Suprapubic skin (tissue), 4 donors: ENCODE measurements at regions not wholly inside any gene's neighbourhood (a gene's known extent, or its start where the extent isn't known, plus 50 kb on each side); places are given as distances from the start of the nearest gene placed in this dataset.

ENCODE experiments used
- DNase-seq, 2 donors: peaks; one replicate each; pipeline ENCODE4 v3.0.0-alpha.2; 2019; ENCODE audit warnings: low spot score in 2 of 2
- H3K27ac ChIP-seq: fragments of 200-600 bp; sonication (generic); one replicate; pipeline ENCODE4 v1.5.1; 2019
- H3K27me3 ChIP-seq: fragments of 200-600 bp; sonication (generic); one replicate; pipeline ENCODE4 v1.5.1; 2019
- H3K36me3 ChIP-seq: fragments of 200-600 bp; sonication (generic); one replicate; pipeline ENCODE4 v1.5.1; 2019
- H3K4me1 ChIP-seq: fragments of 200-600 bp; sonication (generic); one replicate; pipeline ENCODE4 v1.5.1; 2019
- H3K4me3 ChIP-seq: fragments of 200-600 bp; sonication (generic); one replicate; pipeline ENCODE4 v1.5.1; 2019; ENCODE audit warnings: mild to moderate bottlenecking
- H3K9me3 ChIP-seq: fragments of 200-600 bp; sonication (generic); one replicate; pipeline ENCODE4 v1.5.1; 2019
- EP300 ChIP-seq: sonication (generic); formaldehyde crosslinking; IDR thresholded peaks from one replicate; pipeline ENCODE4 v1.6.1; 2017; ENCODE audit warnings: antibody characterized with exemption
- POLR2A ChIP-seq, 2 donors: fragments of 450-650 bp; IDR thresholded peaks; one replicate each; pipeline ENCODE4 v1.6.1; 2017; ENCODE audit warnings: antibody characterized with exemption in 2 of 2, mild to moderate bottlenecking in 2 of 2, moderate library complexity in 2 of 2
- POLR2AphosphoS5 ChIP-seq, 3 donors: sonication (generic); formaldehyde crosslinking; IDR thresholded peaks; one replicate each; pipeline ENCODE4 v1.6.1; 2017; ENCODE audit warnings: antibody characterized with exemption in 3 of 3
- WGBS: methylation state at CpG from one replicate; pipeline ENCODE4 v1.1.5; 2018; 5-methylcytosine and 5-hydroxymethylcytosine counted together
- TF ChIP-seq, protein P1 (sequence below), 2 donors: fragments of 200-600 bp in 1 of 2; fragments of 450-650 bp in 1 of 2; sonication (generic) in 1 of 2; IDR thresholded peaks; one replicate each; pipeline ENCODE4 v1.5.1; 2016 to 2019; ENCODE audit warnings: antibody characterized with exemption in 2 of 2, mild to moderate bottlenecking in 1 of 2, moderate library complexity in 1 of 2

DNA sequence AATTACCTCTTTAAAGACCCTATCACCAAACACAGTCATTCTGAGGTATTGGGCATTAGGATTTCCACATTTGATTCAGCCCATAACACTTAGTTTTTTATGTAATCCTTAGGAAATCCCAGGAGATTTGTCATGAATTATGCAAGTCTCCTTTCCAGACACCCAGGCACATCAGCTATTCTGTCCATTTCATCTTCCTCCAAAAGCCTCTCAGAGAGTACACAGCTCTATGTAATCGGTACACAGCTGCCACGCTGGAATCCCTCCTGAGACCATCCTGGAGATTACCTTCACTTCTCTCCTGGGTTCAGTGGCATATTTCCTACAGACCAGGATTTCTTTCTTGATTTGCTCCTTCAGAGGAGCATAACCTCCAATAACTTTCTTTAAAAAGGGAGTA lies 2309.8 kb upstream of the WWC1 start:
- no peaks in the 10 kb centered on the region for H3K36me3 ChIP-seq
- H3K4me1 ChIP-seq: no peaks in the 10 kb centered on the region
- H3K4me3 ChIP-seq: no peak overlapping the region
- no peaks in the 10 kb centered on the region for H3K27me3 ChIP-seq
- H3K9me3 ChIP-seq: no peaks in the 10 kb centered on the region
- no peak for DNase-seq
- 85% methylated on average over 2 of the region's 2 CpGs for WGBS
- no peak overlapping the region for H3K27ac ChIP-seq
- TF ChIP-seq, protein P1, sequence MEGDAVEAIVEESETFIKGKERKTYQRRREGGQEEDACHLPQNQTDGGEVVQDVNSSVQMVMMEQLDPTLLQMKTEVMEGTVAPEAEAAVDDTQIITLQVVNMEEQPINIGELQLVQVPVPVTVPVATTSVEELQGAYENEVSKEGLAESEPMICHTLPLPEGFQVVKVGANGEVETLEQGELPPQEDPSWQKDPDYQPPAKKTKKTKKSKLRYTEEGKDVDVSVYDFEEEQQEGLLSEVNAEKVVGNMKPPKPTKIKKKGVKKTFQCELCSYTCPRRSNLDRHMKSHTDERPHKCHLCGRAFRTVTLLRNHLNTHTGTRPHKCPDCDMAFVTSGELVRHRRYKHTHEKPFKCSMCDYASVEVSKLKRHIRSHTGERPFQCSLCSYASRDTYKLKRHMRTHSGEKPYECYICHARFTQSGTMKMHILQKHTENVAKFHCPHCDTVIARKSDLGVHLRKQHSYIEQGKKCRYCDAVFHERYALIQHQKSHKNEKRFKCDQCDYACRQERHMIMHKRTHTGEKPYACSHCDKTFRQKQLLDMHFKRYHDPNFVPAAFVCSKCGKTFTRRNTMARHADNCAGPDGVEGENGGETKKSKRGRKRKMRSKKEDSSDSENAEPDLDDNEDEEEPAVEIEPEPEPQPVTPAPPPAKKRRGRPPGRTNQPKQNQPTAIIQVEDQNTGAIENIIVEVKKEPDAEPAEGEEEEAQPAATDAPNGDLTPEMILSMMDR (IDR thresholded peaks at IDR 0.05): no peak
- TF ChIP-seq POLR2A (IDR thresholded peaks at IDR 0.05) (no peak), EP300 (no peak), POLR2AphosphoS5 (IDR thresholded peaks at IDR 0.05) (no peak)

DNA sequence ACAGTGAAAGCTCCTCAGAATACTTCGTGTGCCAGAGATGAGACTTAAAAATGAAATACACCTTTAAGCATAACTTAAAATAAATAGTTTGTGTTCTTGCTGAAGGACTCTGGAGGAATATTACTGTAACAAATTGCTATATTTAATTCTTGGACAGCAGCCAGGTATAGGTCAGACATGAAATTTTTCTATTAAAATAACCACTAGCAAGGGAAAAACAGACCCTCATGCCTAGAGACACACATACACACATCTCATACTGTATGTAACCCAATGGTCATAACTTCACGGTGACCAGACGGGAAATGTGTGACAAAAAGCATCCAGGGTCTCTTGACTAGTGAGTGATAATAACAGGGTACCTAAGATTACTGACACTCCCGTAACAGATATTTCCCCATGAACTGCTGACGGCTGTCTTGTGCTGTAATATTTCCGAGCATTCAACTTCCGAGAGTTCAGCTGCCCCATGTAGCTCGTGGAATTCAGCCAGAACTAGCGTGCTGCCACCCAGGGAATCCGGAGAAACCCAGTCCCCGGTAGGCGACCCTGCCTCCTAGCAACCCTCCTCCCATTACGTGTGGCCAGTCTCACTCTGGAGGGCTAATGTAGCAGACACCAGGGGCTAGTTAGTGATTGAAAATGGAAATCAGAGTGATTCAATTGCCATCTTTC lies 2295.1 kb upstream of the WWC1 start:
- Histone ChIP-seq H3K27me3 (no peaks in the 10 kb centered on the region), H3K9me3 (no peaks in the 10 kb centered on the region), H3K27ac (no peak overlapping the region), H3K4me3 (no peak overlapping the region), H3K4me1 (no peaks in the 10 kb centered on the region), H3K36me3 (no peaks in the 10 kb centered on the region)
- no peak for DNase-seq
- 53% methylated on average over 13 of the region's 13 CpGs for WGBS
- TF ChIP-seq, protein P1 (IDR thresholded peaks at IDR 0.05): no peak
- TF ChIP-seq POLR2A (IDR thresholded peaks at IDR 0.05): no peak
- no peak for TF ChIP-seq EP300
- no peak for TF ChIP-seq POLR2AphosphoS5 (IDR thresholded peaks at IDR 0.05)

DNA sequence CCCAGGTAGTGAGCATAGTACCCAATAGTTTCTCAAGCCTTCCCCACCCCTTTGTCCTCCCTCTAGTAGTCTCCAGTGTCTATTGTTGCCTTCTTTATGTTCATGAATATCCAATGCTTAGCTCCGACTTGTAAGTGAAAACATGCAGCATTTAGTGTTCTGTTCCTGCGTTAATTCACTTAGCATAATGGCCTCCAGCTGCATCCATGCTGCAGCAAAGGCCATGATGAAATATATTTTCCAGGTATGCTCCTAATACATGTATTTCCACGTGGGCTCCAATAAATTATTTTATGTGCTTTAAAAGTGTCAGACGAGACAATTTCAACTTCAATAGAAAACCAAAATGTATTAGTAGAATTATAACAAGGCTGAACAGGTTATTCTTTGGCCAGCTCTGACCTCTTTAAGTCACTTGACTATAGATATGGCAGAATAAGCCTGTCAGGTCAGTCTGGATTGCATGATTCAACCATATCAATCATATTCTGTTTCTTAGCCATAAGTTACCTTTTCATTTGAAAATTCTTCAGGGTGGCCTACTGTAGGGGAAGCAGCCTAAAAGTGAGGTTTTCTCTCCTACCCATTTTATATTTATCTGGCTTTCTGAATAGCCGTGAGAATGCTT lies 2291.6 kb upstream of the WWC1 start:
- WGBS: 63% methylated on average over 5 of the region's 5 CpGs

DNA sequence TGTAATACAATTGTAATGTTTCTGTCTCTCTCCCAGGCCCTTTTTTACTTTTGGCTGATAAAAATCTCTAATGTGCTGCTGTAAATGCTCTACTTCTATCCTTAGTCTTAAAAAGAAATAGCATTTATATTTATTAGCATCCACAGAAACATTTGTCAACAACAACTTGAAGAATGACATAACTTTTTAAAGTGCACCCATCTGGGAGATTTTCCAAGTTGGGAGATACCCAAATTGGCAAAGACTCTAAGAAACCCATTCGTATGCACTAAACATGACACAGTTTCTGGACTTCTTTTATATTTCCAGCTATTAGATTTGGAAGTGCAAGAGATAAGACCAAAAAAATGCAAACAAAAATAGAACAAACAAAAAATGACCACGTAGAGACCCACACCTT lies 2287.4 kb upstream of the WWC1 start:
- Histone ChIP-seq H3K4me1 (no peaks in the 10 kb centered on the region), H3K4me3 (no peak overlapping the region), H3K27me3 (no peaks in the 10 kb centered on the region), H3K9me3 (no peaks in the 10 kb centered on the region), H3K27ac (no peak overlapping the region), H3K36me3 (no peaks in the 10 kb centered on the region)
- no peak for TF ChIP-seq POLR2AphosphoS5 (IDR thresholded peaks at IDR 0.05)
- TF ChIP-seq POLR2A (IDR thresholded peaks at IDR 0.05): no peak
- TF ChIP-seq, protein P1 (IDR thresholded peaks at IDR 0.05): no peak
- TF ChIP-seq EP300: no peak
- 17% methylated on average over 2 of the region's 2 CpGs for WGBS
- no peak for DNase-seq

More for the DNA sequence above, 2291.6 kb upstream of the WWC1 start:
- no peak overlapping the region for H3K4me3 ChIP-seq
- H3K9me3 ChIP-seq: no peaks in the 10 kb centered on the region
- H3K27ac ChIP-seq: no peak overlapping the region
- H3K27me3 ChIP-seq: no peaks in the 10 kb centered on the region
- TF ChIP-seq, protein P1 (IDR thresholded peaks at IDR 0.05): no peak
- TF ChIP-seq POLR2A (IDR thresholded peaks at IDR 0.05): no peak
- no peak for TF ChIP-seq POLR2AphosphoS5 (IDR thresholded peaks at IDR 0.05)
- TF ChIP-seq EP300: no peak
- no peaks in the 10 kb centered on the region for H3K36me3 ChIP-seq
- DNase-seq: no peak
- no peaks in the 10 kb centered on the region for H3K4me1 ChIP-seq

DNA sequence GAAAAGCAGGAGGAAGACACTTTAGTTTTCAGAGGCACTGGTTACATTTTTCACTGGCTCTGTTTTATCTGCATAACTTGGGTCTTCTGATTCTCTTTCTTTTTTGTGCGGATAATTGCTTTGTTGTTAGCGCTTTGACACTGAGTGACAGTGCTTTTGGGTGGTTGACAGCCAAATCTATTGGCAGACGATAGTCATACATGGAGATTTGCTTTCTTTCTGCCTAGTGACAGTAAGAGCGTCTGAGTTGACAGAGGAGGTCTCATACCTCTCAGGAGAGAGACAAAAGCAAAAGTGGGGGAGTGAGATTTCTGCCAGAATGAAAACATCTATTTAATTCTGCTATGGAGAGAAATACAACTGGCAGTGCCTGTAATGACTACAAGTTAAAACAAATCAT lies 2278.0 kb upstream of the WWC1 start:
- TF ChIP-seq, protein P1 (IDR thresholded peaks at IDR 0.05): no peak
- TF ChIP-seq EP300: no peak
- no peak for TF ChIP-seq POLR2A (IDR thresholded peaks at IDR 0.05)
- TF ChIP-seq POLR2AphosphoS5 (IDR thresholded peaks at IDR 0.05): no peak
- DNase-seq: no peak
- WGBS: 73% methylated on average over 4 of the region's 4 CpGs
- H3K4me1 ChIP-seq: no peaks in the 10 kb centered on the region
- H3K4me3 ChIP-seq: no peak overlapping the region
- H3K9me3 ChIP-seq: no peaks in the 10 kb centered on the region
- no peaks in the 10 kb centered on the region for H3K27me3 ChIP-seq
- H3K36me3 ChIP-seq: no peaks in the 10 kb centered on the region
- H3K27ac ChIP-seq: no peak overlapping the region
